Endothelial cell of umbilical vein (primary cell): ENCODE measurements at regions not wholly inside any gene's neighbourhood (a gene's known extent, or its start where the extent isn't known, plus 50 kb on each side); places are given as distances from the start of the nearest gene placed in this dataset.

Source experiments
- BruUV-seq: library from RNA; stranded (reverse); fragments of 400-500 nt; replicated peaks from 2 replicates; lab custom pipeline; 2021; lab: Mats Ljungman, UMichigan
- CTCF ChIA-PET: fragments of 300-600, 350-600 bp; sonication (Branson Sonifier 250); formaldehyde crosslinking; loops from one replicate; lab custom pipeline; 2021; ENCODE audit warnings: antibody characterized with exemption, inconsistent platforms; lab: Charles Lee
- POLR2A ChIA-PET: fragments of 300-600, 350-600 bp; sonication (Branson Sonifier 250); formaldehyde crosslinking; loops from one replicate; lab custom pipeline; 2021; ENCODE audit warnings: antibody characterized with exemption, inconsistent platforms; lab: Charles Lee
- DNase-seq: peaks from one replicate; pipeline ENCODE4 v3.0.0-alpha.2; 2011; ENCODE audit warnings: low read depth, low spot score
- FAIRE-seq: peaks from 2 replicates; lab custom pipeline; 2011; peaks lifted over from hg19 to GRCh38; lab: Jason Lieb, UNC
- H2AFZ ChIP-seq: 2 replicates; pipeline ENCODE4 v1.6.0; 2012; ENCODE audit warnings: low read depth, low read length, control low read depth, inconsistent platforms
- H3K27ac ChIP-seq: 2 replicates; pipeline ENCODE4 v1.5.1; 2011; ENCODE audit warnings: low read depth, mild to moderate bottlenecking, control low read depth, low read length, moderate library complexity; ENCODE audit not compliant: insufficient read depth
- H3K27me3 ChIP-seq, 2 experiments: 2 replicates each; pipeline versions ENCODE4 v1.6.0 to v1.6.1; 2011; ENCODE audit warnings: low read length in 2 of 2, mixed read lengths in 1 of 2; ENCODE audit not compliant: control insufficient read depth in 2 of 2, insufficient read depth in 2 of 2
- H3K36me3 ChIP-seq, 2 experiments: 2 replicates in 1 of 2; 3 replicates in 1 of 2; pipeline ENCODE4 v1.5.1; 2011; ENCODE audit warnings: low read length in 2 of 2, mild to moderate bottlenecking in 1 of 2, moderate library complexity in 1 of 2; ENCODE audit not compliant: control insufficient read depth in 2 of 2, insufficient read depth in 2 of 2; ENCODE audit errors: extremely low read depth in 1 of 2
- H3K4me1 ChIP-seq: 3 replicates; pipeline ENCODE4 v1.5.1; 2011; ENCODE audit warnings: mild to moderate bottlenecking, low read length; ENCODE audit not compliant: control insufficient read depth, insufficient read depth; ENCODE audit errors: extremely low read depth
- H3K4me2 ChIP-seq: 2 replicates; pipeline ENCODE4 v1.6.1; 2011; ENCODE audit warnings: low read length, control low read depth, mixed read lengths; ENCODE audit not compliant: insufficient read depth
- H3K4me3 ChIP-seq, 3 experiments: fragments of 200-600 bp in 1 of 3; sonication (generic), shearing (Covaris generic) in 1 of 3; replicated peaks in 1 of 3; 2 replicates each; pipeline ENCODE4 v1.5.1; 2011 to 2016; ENCODE audit warnings: control low read depth in 3 of 3, low read length in 3 of 3, mild to moderate bottlenecking in 2 of 3, inconsistent platforms in 1 of 3, low read depth in 1 of 3, moderate library complexity in 1 of 3; ENCODE audit not compliant: insufficient read depth in 1 of 3
- H3K79me2 ChIP-seq: 2 replicates; pipeline ENCODE4 v1.6.0; 2012; ENCODE audit warnings: low read length, inconsistent platforms; ENCODE audit not compliant: control insufficient read depth, insufficient read depth
- H3K9ac ChIP-seq: replicated peaks from 2 replicates; pipeline ENCODE3; 2011; ENCODE audit warnings: low read length, control low read depth; ENCODE audit not compliant: insufficient read depth; ENCODE audit errors: extremely low read depth
- H3K9me1 ChIP-seq: replicated peaks from 3 replicates; pipeline ENCODE4 v1.6.0; 2011; ENCODE audit warnings: mild to moderate bottlenecking, low read length; ENCODE audit not compliant: control insufficient read depth, insufficient read depth; ENCODE audit errors: extremely low read depth
- H3K9me3 ChIP-seq: replicated peaks from 2 replicates; pipeline ENCODE4 v1.5.1; 2012; ENCODE audit warnings: low read length, inconsistent platforms; ENCODE audit not compliant: control insufficient read depth, insufficient read depth
- H4K20me1 ChIP-seq: replicated peaks from 2 replicates; pipeline ENCODE3; 2011; ENCODE audit warnings: mild to moderate bottlenecking, low read length; ENCODE audit not compliant: control insufficient read depth, insufficient read depth; ENCODE audit errors: extremely low read depth
- EZH2 ChIP-seq: IDR thresholded peaks from 2 replicates; pipeline ENCODE4 v1.6.1; 2012; ENCODE audit warnings: borderline replicate concordance, low read depth, mild to moderate bottlenecking, moderate library complexity, low read length, inconsistent platforms; ENCODE audit not compliant: severe bottlenecking
- FOS ChIP-seq: IDR thresholded peaks from 2 replicates; pipeline ENCODE4 v1.6.1; 2011; ENCODE audit warnings: mild to moderate bottlenecking, low read length, moderate library complexity, borderline replicate concordance; ENCODE audit not compliant: insufficient read depth
- GATA2 ChIP-seq: IDR thresholded peaks from 2 replicates; pipeline ENCODE4 v1.7.0; 2011; ENCODE audit warnings: low read depth, mild to moderate bottlenecking, moderate library complexity, mixed read lengths, low read length; ENCODE audit not compliant: insufficient read length, insufficient read depth
- JUN ChIP-seq: IDR thresholded peaks from 2 replicates; pipeline ENCODE4 v1.6.1; 2011; ENCODE audit warnings: borderline replicate concordance, low read depth; ENCODE audit not compliant: insufficient read length, insufficient read depth
- MYC ChIP-seq: IDR thresholded peaks from one replicate; pipeline ENCODE4 v1.6.1; 2011; ENCODE audit warnings: mild to moderate bottlenecking, low read depth, low read length
- POLR2A ChIP-seq: IDR thresholded peaks from 2 replicates; pipeline ENCODE4 v1.6.1; 2012; ENCODE audit warnings: low read depth, mild to moderate bottlenecking, control low read depth, low read length
- POLR2AphosphoS5 ChIP-seq: IDR thresholded peaks from 2 replicates; pipeline ENCODE4 v1.6.1; 2012; ENCODE audit warnings: low read depth, mild to moderate bottlenecking, control low read depth, low read length, moderate library complexity; ENCODE audit not compliant: insufficient read depth
- dilution Hi-C: fragments of 300-500 bp; cut with MboI; formaldehyde crosslinking; loops from one replicate; pipeline ENCODE4 v1.15.0; 2019; ENCODE audit warnings: low sequenced_read_pairs; ENCODE audit not compliant: extremely low pct_ligation_motif_present
- intact Hi-C: fragments of 100-400 bp; cut with micrococcal nuclease; formaldehyde crosslinking; loops from one replicate; pipeline ENCODE4 v1.10.0; 2022
- TF ChIP-seq, protein P1 (sequence below), 2 donors: IDR thresholded peaks; 1 replicate in 1 of 2; 2 replicates in 1 of 2; pipeline ENCODE4 v1.5.1; 2011; ENCODE audit warnings: low read length in 2 of 2, mild to moderate bottlenecking in 2 of 2, moderate library complexity in 2 of 2, control low read depth in 1 of 2, inconsistent platforms in 1 of 2, low read depth in 1 of 2; ENCODE audit not compliant: insufficient read depth in 1 of 2; ENCODE audit errors: extremely low read depth in 1 of 2
- TF ChIP-seq, protein P2 (sequence below): IDR thresholded peaks from 2 replicates; pipeline ENCODE4 v1.6.1; 2011; ENCODE audit not compliant: insufficient read depth, insufficient read length

DNA sequence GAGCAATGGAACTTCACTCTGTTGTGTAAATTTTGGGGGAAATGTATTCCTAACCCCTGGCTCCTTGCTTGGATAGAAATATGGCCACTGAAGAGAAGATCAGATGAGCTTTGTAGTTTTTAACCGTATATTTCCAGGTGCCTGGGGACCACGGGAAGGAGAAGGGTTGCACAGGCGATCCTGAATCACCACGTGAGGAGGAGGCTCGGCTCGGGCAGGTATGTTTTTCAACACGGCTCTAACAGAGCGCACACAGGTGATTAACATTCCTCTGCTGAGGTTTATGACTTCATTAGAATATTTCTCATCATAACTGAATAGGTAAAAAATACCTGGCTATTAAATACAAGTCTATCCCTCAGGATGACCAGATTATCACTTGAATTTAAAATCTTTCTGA lies 495.0 kb upstream of the ZFHX3 start:
- intact Hi-C loops, result no loop called here
- no TSS peak for BruUV-seq
- ChIA-PET POLR2A (no interaction called here), CTCF (no interaction called here)
- Histone ChIP-seq H3K4me3 (no peak overlapping the region), H3K9me3 (no peaks in the 10 kb centered on the region), H3K9me1 (no peaks in the 10 kb centered on the region), H3K27ac (no peak overlapping the region), H3K79me2 (no peaks in the 10 kb centered on the region), H2AFZ (no peak overlapping the region), H3K4me2 (no peak overlapping the region), H3K9ac (no peak overlapping the region), H3K36me3 (no peaks in the 10 kb centered on the region), H3K4me1 (no peaks in the 10 kb centered on the region), H3K27me3 (peaks cover 0 to 2% of the 10 kb centered on the region in 2 experiments), H4K20me1 (no peaks in the 10 kb centered on the region)
- dilution Hi-C loops, result no loop called here
- no peak for FAIRE-seq
- DNase-seq, result no peak
- TF ChIP-seq EZH2 (no peak), FOS (no peak), MYC (no peak), POLR2A (no peak), GATA2 (no peak), JUN (no peak), POLR2AphosphoS5 (no peak)
- TF ChIP-seq, protein P1, sequence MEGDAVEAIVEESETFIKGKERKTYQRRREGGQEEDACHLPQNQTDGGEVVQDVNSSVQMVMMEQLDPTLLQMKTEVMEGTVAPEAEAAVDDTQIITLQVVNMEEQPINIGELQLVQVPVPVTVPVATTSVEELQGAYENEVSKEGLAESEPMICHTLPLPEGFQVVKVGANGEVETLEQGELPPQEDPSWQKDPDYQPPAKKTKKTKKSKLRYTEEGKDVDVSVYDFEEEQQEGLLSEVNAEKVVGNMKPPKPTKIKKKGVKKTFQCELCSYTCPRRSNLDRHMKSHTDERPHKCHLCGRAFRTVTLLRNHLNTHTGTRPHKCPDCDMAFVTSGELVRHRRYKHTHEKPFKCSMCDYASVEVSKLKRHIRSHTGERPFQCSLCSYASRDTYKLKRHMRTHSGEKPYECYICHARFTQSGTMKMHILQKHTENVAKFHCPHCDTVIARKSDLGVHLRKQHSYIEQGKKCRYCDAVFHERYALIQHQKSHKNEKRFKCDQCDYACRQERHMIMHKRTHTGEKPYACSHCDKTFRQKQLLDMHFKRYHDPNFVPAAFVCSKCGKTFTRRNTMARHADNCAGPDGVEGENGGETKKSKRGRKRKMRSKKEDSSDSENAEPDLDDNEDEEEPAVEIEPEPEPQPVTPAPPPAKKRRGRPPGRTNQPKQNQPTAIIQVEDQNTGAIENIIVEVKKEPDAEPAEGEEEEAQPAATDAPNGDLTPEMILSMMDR (IDR thresholded peaks at IDR 0.05; ENCODE audit: extremely low read depth in 1 of 2, insufficient read depth in 1 of 2, low read depth in 1 of 2, low read length in 2 of 2), result no peak
- TF ChIP-seq, protein P2, sequence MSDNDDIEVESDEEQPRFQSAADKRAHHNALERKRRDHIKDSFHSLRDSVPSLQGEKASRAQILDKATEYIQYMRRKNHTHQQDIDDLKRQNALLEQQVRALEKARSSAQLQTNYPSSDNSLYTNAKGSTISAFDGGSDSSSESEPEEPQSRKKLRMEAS, result no peak
